UCSD-AML1 (cell line): ENCODE measurements at regions not wholly inside any gene's neighbourhood (a gene's known extent, or its start where the extent isn't known, plus 50 kb on each side); places are given as distances from the start of the nearest gene placed in this dataset.
A peak's percentile ranks its signal among the peaks of the same experiment; 100 is the strongest.

Experiments
- DNase-seq: peaks from one replicate; lab custom pipeline; 2025; ENCODE audit not compliant: unreplicated experiment; lab: John Stamatoyannopoulos, UW

DNA sequence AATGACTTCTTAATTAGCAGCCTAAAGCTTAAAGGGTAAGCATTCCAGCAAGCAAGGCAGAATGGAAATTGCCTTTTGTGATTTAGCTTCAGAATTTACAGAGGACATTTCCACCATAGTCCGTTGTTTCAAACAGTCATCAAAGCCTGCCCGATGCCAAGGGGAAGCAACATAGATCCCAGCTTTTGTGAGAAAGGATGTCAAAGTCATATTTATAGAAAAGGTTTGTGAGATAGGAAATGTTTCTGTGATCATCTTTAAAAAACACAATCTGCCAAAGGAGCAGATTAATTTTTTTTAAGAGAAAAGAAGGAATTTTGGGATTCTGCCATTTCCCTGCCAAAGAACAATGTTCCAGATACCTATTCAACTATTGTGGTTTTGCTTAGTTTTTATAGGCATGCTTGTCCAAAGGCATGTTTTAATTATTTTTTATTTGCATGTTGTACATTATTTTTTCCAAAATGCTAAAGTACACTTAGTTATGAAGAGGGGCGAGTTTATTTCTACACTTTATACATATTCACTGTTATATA lies 346.9 kb downstream of the ZNF608 start:
- DNase-seq, result no peak

DNA sequence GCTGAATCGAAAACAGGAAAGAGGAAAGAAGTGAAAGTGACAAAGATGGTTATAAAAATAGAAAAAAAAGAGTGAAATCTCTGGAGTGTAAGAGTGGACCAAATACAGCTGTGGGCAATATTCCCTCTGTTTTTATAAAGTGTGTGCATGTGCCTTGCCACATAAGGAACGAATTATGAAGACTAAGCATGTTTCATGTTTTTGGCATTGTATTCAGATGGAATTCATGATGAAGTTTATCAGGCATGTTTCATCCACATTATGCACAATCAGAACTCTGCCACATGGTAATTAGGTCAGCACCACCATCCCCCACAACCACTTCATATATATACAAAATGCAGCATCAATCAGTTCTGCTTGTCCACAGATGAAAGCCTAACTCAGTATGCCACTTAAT lies 348.0 kb downstream of the ZNF608 start:
- DNase-seq, result no peak

DNA sequence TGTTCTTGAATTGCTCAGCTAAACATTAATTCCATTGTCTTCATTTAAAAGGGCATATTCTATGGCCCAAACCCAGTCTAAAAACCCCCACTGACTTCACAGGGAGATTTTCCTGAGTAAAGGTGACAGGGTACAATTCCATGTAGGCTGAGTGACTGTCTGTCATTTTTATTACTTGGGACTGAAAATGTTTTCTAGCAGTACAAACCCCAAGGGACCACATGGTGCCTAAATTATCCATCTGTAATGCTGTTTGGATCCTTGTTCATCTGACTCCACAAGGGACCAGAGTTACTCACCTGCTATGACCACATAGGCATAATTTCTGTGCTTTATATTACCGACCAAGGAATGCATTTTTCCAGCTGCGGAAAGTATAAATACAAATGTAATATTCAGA lies 349.1 kb downstream of the ZNF608 start:
- DNase-seq, result no peak

DNA sequence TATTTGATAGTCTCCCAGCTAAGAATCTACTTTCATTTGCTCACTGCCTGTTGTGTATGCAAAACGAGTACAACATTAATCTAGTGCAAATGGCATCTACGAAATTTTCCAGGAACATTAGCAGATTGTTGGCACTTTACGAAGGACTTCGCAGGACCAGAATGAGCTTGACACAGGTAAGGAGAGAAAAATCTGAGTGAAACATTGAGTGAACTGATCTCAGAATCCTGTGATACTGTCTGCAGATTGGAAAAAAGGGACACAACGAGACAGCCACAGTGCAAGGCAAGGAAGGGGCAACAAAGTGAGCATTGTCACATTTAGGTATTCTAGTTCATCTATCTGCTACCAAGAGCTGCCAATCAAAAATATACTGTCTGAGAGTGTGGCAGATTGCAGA lies 350.5 kb downstream of the ZNF608 start:
- DNase-seq, result no peak

DNA sequence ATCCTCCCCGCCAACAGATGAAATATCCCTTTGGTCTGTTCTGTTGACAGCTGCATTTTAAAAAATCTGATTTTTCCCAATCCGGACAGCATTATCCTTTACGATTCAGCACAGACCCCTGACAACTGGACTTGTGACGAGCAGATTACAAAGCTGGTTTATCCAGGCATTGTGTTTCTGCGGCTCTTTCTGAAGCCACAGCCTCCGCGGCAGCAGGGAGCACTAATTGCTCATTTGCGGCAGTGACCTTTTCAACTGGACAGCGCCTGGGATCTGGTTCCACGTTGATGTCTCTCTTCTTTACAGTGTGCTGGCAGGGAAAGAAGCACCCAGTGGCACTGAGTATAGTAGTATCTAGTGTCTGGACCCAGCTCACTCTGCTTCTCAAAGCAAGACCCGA lies 351.2 kb downstream of the ZNF608 start:
- no peak for DNase-seq

DNA sequence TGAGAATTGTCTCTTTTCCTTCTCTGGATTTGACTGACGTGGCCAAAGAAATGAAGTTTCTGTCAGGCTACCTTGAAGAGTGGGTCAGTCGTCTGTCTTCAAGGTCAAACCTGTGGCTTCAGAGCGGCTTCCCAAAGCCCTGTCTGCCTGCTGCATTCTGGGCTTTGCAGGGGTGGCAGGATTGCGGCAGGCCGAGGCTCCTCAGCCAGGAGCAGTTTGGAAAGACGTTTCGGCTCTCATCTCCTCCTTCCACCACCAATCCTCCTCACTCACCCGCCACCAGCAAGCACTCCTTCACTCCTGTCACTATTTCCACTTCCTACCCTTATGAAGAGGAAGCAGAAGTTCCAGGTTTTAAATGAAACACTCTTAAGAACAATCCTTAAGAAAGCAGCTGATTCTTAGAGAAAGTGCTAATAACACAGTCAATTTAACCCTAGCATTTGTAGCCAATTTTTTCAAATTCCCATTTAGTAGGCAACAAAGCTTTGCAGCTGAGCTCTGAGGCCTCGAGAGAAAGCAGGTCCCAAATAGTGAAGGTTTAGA lies 351.7 kb downstream of the ZNF608 start:
- DNase-seq, result peak; percentile 12

DNA sequence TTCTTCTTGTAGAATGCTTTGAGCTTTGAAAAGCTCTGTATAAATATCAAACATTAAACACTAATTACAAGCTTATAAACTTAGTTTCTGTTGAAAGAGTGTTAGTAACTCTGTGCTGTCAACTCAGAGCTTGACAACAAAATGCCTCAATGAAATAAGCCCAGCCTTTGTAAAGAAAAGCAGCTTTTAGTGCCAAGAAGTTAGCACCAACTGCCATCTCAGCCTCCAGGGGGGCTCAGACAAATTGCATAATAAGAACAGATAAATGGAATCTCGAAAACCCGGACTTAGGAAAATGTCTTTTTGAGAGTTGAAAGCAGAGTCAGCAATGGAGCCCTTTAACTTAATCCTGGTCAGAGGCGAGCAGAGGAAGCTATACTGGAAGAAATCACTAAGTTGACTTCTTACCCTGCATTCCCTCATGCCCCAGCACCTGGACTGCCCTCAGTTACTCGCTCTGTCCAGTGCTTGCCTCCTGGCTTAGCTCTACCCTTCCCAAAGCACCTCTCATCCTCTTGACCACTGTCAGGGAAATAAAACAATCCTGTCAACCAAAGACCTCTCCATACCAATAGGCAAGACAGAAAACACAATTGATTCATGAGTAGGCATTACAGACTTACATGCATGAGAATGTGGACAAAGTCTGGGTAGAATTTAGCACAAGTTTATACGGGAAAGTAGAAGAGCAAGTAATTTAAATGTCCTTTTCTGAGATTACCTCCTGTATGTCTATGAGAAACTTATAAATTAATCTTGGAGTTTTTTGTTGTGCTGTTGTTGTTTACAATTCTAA lies 352.7 kb downstream of the ZNF608 start:
- DNase-seq, result no peak

DNA sequence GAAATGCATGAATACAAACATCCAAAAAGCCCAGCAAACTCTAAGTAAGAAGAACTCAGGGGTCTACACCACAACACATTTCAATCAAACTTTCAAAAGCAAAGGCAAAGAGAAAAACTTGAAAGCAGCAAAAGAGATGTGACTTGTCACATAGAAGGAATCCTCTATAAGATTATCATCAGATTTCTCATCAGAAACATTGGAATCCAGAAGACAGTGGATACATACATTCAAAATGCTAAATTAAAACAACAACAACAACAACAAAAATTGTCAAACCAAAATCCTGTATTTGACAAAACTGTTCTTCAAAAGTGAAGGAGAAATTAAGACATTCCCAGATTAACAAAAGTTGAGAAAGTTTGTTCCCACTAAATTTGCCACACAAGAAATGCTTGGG lies 362.7 kb downstream of the ZNF608 start:
- no peak for DNase-seq

DNA sequence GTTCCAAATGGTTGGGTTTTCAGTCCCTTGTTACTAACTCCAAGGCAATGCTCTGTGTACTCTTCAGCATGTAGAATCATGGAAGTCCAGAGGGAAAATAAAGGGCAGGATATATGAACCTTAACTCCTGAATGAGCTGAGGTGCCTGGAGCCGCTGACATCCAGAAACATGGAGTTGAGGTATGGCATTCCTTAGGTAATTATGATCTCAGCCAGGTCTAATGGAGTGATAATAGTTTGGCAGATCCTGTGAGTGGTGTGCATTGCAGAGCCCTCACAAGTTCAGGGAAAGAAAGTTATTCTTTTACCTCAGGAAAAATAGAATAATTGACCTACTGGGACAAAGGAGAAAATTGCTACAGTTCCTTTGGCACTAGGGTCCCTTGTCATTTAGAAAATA lies 369.1 kb downstream of the ZNF608 start:
- no peak for DNase-seq

DNA sequence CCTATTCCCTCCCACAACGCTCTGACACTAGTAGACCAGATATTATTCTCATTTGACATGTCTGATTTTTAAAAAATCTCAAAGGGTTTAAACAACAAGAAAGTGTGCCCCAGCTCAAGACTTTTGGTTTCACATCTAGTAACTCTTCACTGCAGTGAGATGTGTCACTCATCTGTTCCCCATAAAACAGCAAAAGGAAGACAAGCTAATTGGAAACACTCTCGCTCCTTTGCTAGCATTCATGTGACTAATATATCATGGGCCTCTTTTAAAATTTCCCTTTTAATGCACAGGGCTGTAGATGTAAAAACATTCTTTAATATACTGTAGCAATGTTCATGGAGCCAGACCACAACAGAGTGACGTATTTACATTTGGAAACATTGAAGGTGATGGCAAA lies 372.6 kb downstream of the ZNF608 start:
- DNase-seq, result no peak

DNA sequence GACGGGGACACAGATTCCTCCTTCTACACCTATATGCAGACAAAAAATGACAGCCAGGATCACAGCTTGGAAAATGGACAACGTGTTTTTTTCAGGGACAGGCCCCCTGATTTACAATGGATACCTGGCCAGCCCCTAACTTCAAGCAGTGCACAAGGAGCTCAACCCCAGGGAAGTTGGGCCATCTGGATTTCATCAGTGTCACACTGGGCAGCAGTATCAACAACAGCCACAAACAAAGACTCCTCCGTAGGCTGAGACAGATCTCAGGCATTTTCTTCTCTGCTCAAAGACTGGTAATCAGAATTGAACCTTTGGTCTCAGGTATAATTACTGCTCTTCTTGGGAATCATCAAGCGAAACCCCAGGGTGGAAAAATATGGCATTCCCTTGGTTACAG lies 374.0 kb downstream of the ZNF608 start:
- no peak for DNase-seq

DNA sequence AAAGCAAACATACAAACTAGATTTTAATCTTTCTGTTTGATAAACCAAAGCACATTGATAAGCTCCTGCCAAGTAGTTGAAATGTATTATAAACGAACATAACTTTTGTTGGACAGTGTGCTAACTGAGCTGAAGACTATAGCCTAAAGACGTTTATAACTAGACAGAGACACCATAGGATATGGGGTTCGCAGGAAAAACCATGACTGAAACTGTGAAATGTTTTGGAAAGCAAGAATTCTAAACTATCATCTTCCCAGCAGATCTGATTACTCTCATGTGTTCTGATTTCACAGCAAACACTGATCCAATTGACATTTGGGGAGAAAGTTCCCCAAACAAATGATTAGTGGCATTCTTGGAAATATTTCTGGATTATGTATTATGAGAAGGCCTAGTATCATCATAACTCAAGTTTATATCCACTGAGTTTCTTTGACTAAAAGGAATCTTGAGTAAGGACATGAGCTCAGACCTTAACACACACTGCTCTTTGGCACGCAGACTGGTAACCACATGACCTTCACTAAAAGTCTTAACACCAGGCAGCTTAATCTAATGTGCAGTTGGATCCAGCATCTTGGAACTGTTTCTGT lies 375.2 kb downstream of the ZNF608 start:
- no peak for DNase-seq

DNA sequence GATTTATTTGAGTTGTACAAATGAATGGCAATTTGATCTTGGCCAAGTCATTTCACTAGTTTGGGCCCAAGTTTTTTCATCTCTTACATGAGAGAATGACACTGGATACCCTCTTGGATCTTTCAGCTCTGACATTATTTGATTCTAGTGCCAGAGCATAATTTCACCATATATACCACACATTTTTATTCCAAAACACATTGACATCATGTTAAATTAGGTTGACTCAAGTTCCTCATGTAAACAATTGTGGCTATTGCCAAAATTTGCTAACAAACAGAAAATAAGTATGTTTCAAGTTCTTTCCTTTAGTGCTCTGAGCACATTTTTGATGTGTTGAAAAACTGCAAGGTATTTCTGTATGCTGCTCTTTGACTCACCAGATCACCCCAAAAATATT lies 375.8 kb downstream of the ZNF608 start:
- DNase-seq, result no peak

DNA sequence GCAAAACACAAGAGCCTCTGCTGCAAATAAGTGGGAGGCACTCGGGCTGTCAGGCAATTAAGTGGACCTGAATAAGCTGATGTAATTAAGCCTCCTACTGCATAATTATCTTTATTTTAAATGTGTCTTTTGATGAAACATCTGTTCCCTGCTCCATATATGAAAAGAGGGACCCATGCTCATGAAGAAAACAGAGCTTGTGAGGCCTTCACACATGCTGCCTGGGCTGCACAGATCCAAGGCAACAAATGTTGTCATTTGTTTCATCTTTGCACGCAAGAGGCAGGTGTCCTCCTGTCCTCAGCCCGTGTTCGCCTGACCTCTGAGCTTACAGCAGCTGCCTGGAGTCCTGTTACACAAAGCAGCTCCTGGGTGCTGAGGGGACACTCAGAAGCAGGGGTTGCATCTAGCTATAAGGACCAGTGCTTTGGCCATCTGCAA lies 381.1 kb downstream of the ZNF608 start:
- no peak for DNase-seq

DNA sequence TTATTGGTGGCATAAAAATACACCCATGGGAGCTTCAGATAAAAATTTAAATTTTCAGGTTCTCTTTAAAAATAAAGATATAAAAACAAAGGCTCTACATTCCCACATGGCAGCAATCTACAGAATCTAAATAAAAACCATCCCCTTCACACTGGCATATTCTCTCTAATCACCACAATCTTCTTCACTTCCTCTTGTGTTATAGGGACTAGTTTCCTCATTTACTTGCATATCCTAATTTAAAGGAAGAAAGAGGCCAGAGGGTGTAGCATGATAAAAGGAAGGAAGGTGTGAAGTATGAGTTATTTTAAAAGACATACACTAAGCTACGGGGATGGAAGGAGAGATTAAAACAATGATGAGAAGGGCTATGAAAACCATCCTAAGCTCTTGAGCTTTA lies 390.5 kb downstream of the ZNF608 start:
- DNase-seq, result no peak

DNA sequence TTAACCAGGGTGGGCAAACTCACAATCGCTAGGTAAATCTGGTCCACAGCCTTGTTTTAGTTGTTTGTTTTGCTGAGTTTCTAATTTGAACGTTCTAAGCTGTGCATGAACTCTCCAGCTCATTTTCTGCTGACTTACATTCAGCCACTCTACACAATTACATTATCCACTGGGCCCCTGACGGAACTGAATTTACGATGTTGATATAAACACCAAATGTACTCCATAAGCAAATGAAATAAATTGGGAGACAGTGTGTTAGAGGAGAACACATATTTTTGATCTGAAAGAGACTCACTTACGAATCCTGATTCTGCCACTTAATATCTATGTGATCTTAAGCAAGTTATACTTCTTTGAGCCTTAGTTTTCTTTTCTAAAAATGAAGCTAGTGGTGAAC lies 393.4 kb downstream of the ZNF608 start:
- DNase-seq, result no peak

DNA sequence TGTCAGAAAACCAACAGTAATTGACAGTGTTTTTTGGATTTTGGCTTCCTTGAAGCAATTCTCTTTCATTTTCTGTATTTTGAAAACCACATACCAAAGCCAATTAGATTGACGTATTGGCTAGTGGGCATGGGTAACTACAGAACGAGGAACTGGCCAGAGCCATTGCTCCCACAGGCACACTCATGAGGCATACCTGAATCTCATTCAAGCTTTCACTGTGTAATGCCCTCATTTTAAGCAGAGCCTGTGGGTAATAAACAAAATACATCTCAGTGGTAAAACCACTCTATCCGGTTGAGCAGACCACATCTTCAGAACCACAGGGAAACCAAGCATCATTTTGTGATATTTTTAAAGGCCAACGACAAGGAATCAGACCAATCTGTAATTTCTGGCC lies 394.1 kb downstream of the ZNF608 start:
- DNase-seq, result no peak

DNA sequence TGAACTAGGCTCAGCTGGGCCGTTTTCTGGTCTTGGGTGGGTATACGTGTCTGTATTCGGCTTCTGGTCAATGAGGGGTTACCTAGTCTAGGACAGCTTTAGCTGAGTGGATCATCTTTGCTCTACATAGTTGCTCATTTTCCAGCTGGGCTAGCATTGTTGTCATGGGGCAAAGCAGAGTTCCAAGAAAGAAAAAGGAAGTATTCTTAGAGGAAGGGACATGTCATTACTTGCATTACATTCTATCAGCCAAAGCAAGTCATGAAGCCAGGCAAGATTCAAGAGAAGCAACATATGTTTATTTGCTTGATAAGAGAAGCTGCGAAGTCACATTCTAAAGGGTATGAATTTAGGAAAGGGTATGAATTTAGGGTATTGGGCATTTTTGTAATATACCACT lies 396.5 kb downstream of the ZNF608 start:
- DNase-seq, result peak; percentile 12

DNA sequence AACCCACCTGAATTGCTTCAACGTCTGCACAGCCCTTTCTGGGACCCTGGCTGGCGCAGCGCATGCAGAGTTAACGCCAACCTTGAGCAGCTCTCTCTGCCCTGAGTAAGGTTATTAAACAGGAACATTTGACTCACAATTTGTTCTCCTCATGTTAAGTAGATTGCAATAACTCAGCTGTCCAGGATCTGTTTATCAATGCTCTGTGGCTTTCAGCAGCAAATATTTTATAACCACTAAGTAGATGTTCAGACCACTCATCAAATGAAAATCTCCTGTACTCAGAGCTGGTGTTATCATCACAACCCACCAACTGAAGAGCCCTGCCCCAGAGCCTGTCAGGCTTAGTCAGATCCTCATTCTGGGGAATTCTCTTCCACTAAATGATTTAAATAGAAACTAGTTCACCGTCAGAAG lies 403.0 kb downstream of the ZNF608 start:
- DNase-seq, result no peak

DNA sequence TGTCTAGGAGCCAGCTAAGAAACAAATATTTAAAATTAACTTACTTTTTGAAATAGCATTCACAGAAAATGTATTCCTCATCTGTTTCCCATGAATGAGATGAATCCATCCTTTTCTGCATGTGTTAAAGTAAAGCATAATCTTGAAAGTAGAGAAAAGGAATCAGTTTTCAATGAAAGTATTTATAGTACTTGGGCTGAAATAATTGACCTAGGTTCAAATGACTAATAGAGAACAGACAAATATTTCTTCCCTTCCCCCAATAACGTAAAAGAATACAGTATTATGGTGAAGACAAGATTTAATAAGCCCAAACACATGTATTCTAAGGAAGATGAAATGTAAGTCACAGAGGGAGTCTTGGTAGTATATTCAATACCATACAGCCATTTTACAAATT lies 403.5 kb downstream of the ZNF608 start:
- DNase-seq, result no peak

DNA sequence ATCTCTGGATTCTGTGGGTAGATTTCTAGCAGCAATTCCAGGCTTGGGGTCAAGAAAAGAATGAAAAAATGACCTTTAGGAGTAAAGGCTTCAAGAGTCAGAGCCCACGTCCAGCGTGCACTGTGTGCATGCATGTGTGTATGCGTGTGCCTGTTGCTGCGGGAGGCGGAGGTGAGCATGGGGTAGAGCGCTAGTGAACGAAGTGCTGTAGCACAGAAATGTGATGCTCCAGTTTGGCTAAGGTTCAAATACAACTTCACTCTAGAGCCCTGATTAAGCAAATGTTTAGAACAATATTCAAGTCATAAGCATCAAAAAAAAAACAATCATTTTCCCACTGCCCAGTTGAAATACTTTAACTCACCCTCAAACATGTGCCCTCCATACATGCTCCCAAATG lies 403.9 kb downstream of the ZNF608 start:
- DNase-seq, result no peak

DNA sequence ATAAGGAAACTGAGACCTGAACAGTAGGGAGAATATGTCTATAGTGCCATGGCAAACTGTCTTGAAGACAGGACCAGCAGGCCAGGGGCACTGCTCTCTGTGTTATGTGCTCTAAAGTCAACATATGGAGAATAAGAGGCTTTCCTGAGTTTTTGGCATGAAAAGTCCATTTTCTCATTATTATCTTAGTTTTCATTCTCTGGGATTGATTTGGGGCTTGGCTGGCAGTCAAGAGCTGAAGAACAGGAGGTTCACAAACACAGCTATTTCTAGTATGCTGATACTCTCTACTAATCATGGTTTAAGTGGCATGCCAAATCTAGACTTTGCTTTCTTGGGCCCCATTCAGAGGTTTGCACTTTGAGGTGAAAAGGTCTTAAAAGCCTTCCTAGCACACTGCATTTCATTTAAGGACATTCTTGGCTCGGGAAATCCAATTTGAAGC lies 404.4 kb downstream of the ZNF608 start:
- no peak for DNase-seq
